Testis (tissue), 2 donors: ENCODE measurements at regions not wholly inside any gene's neighbourhood (a gene's known extent, or its start where the extent isn't known, plus 50 kb on each side); places are given as distances from the start of the nearest gene placed in this dataset.

ENCODE experiments used
- DNase-seq: peaks from one replicate; pipeline ENCODE4 v3.0.0-alpha.2; 2019
- H3K27ac ChIP-seq, 2 donors: fragments of 200-600 bp; sonication (generic); one replicate each; pipeline ENCODE4 v1.5.1; 2019
- H3K27me3 ChIP-seq: fragments of 200-600 bp; sonication (generic); one replicate; pipeline ENCODE4 v1.5.1; 2019
- H3K36me3 ChIP-seq: fragments of 200-600 bp; sonication (generic); one replicate; pipeline ENCODE4 v1.5.1; 2017; ENCODE audit warnings: low read depth; ENCODE audit errors: missing control alignments
- H3K4me1 ChIP-seq: fragments of 200-600 bp; sonication (generic); one replicate; pipeline ENCODE4 v1.5.1; 2019
- H3K4me3 ChIP-seq, 2 donors: fragments of 200-600 bp; sonication (generic); one replicate each; pipeline ENCODE4 v1.5.1; 2017 to 2019
- H3K9me3 ChIP-seq: fragments of 200-600 bp; sonication (generic); one replicate; pipeline ENCODE4 v1.5.1; 2017
- CTCF ChIP-seq, 3 experiments: fragments of 450-650 bp in 2 of 3; fragments of 200-600 bp in 1 of 3; sonication (generic) in 1 of 3; IDR thresholded peaks; one replicate each; pipeline ENCODE4 v1.5.1; 2016 to 2019; ENCODE audit warnings: antibody characterized with exemption in 3 of 3, mild to moderate bottlenecking in 2 of 3, moderate library complexity in 1 of 3
- POLR2A ChIP-seq: fragments of 450-650 bp; IDR thresholded peaks from one replicate; pipeline ENCODE4 v1.6.1; 2017; ENCODE audit warnings: antibody characterized with exemption, mild to moderate bottlenecking, moderate library complexity
- whole genome bisulfite sequencing, 2 donors: methylation state at CpG; one replicate each; pipeline ENCODE4 v1.1.5; 2018; 5-methylcytosine and 5-hydroxymethylcytosine counted together
- intact Hi-C: fragments of 100-400 bp; cut with DNase I; formaldehyde crosslinking; loops from one replicate; pipeline ENCODE4 v1.15.1; 2023; ENCODE audit warnings: low total_unique reads

DNA sequence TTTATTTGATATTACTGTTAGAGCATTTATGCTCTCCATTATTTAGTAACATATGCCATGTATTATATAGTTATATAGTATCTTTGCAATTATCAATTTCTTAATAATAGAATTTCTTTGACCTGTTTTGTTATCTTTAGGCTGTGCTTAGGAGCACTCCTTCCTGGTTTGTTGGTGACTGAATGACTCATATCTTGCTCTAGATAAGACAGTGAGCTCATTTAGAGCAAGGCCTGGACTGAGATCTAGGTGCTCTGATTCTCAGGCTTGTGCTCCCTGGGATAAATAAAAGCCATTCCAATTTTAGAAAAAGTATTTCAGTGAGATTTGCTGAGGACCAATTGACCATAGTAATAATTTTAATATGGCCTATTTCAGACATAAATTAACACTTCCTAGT lies 951.2 kb downstream of the FLRT2 start:
- H3K36me3 ChIP-seq, result no peaks in the 10 kb centered on the region
- no peak for DNase-seq
- intact Hi-C loops, result no loop called here
- TF ChIP-seq CTCF (IDR thresholded peaks at IDR 0.05) (no peak), POLR2A (no peak)
- H3K27ac ChIP-seq, result no peak overlapping the region
- no peaks in the 10 kb centered on the region for H3K27me3 ChIP-seq
- H3K4me3 ChIP-seq, result no peak overlapping the region
- no peaks in the 10 kb centered on the region for H3K4me1 ChIP-seq
- no peaks in the 10 kb centered on the region for H3K9me3 ChIP-seq

DNA sequence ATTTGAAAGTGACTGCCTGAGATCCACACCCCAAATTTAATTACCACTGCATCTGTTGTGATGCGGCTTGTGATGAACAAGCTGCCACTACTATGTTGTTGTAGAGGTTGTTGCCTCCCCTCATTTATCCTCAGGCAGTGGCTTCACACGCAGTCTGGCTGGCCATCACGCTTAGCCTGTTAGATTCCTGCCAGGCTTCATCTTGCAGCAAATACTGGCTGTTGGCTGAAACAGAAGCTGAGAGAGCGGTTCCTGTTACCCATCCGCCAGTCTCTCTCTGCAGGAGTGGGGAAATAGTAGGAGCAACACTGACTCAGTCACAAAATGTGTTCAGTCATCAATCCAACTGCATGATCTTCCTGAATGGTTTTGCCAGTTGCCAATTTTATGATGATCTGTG lies 934.4 kb downstream of the FLRT2 start:
- 69 to 73% methylated on average over 5 of the region's 5 CpGs for WGBS, 2 donors
- DNase-seq, result no peak
- Histone ChIP-seq H3K4me3 (no peak overlapping the region), H3K36me3 (no peaks in the 10 kb centered on the region), H3K27me3 (no peaks in the 10 kb centered on the region), H3K9me3 (no peaks in the 10 kb centered on the region), H3K4me1 (no peaks in the 10 kb centered on the region), H3K27ac (no peak overlapping the region)
- intact Hi-C loops, result no loop called here
- no peak for TF ChIP-seq POLR2A
- TF ChIP-seq CTCF (IDR thresholded peaks at IDR 0.05), result no peak

GRCh38 chr14:86462193-86462753 lies 932.3 kb downstream of the FLRT2 start:
- TF ChIP-seq POLR2A (no peak), CTCF (IDR thresholded peaks at IDR 0.05) (peak in 1 of 3 experiments; percentile 22)
- Histone ChIP-seq H3K9me3 (no peaks in the 10 kb centered on the region), H3K4me1 (no peaks in the 10 kb centered on the region), H3K27me3 (no peaks in the 10 kb centered on the region), H3K4me3 (no peak overlapping the region), H3K36me3 (no peaks in the 10 kb centered on the region), H3K27ac (no peak overlapping the region)
- intact Hi-C loops, result no loop called here
- peak; percentile 19 for DNase-seq
- 76 to 90% methylated on average over 1 of the region's 1 CpG for WGBS, 2 donors

GRCh38 chr14:86457481-86458135 lies 927.7 kb downstream of the FLRT2 start:
- Histone ChIP-seq H3K27me3 (no peaks in the 10 kb centered on the region), H3K27ac (no peak overlapping the region), H3K4me1 (no peaks in the 10 kb centered on the region), H3K9me3 (no peaks in the 10 kb centered on the region), H3K4me3 (no peak overlapping the region), H3K36me3 (no peaks in the 10 kb centered on the region)
- 88 to 94% methylated on average over 2 of the region's 2 CpGs for WGBS, 2 donors
- no peak for DNase-seq
- TF ChIP-seq CTCF (IDR thresholded peaks at IDR 0.05) (no peak), POLR2A (no peak)
- intact Hi-C loops, result no loop called here

DNA sequence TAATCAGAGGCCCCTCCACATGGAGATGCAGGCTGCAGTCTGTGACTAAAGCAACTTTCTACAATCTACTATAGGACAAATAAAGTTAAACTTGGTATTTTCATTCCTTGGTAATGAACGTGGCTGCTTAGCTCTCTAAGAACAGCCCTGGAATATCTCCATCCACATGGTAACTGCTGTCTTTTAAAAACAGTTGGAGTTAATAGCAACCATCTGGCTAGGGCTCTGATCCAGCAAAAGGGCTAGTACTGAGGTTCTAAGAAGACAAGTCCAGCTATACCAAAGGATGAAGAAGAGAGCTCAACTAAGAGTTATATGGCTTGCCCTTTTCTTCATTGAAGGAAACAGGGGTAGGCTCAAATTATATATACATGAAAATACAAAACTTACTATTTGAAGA lies 920.1 kb downstream of the FLRT2 start:
- Histone ChIP-seq H3K4me1 (no peaks in the 10 kb centered on the region), H3K36me3 (no peaks in the 10 kb centered on the region), H3K27me3 (no peaks in the 10 kb centered on the region), H3K9me3 (no peaks in the 10 kb centered on the region), H3K27ac (no peak overlapping the region), H3K4me3 (no peak overlapping the region)
- WGBS, 2 donors, result 39 to 50% methylated on average over 1 of the region's 1 CpG
- no peak for DNase-seq
- intact Hi-C loops, result no loop called here
- no peak for TF ChIP-seq CTCF (IDR thresholded peaks at IDR 0.05)
- TF ChIP-seq POLR2A, result no peak
